ENCODE measurements at regions not wholly inside any gene's neighbourhood (a gene's known extent, or its start where the extent isn't known, plus 50 kb on each side); places are given as distances from the start of the nearest gene placed in this dataset.

DNA sequence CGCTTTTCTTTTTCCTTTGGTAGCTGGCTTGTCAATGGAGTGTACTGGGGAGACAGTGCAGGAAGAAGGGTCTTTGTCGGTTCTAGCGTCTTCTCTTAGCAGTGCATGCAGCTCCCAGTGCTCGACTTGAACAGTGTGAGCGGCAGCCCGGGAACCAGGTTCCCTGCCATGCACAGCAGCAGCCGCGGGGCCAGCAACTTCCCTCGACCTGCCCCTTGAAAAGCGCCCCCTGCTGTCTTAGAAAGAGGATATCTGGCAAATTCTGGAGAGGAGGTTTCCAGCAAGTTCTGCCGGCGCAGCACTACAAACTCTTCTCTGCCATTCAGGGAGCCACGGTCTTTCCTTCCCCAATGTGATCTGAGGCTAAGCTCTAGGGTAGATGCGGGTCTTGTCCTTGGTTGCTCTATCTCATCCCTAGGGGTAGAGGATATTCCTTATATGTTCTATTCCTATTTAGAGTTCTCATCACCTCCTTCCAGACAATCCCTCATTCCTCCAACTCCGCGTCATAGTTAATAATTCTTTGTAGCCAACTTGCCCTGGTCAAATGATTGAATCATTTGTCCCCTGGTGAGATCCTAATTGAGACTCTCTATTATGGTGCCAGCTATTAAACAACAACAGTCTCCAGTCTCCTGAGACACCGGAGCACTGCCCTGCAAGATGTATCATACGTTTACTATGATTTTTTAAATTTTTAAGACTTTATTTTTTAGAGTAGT is 451.3 kb downstream of the PMP22 start:
- DNase-seq (ENCODE audit: low spot score) = no peak

DNA sequence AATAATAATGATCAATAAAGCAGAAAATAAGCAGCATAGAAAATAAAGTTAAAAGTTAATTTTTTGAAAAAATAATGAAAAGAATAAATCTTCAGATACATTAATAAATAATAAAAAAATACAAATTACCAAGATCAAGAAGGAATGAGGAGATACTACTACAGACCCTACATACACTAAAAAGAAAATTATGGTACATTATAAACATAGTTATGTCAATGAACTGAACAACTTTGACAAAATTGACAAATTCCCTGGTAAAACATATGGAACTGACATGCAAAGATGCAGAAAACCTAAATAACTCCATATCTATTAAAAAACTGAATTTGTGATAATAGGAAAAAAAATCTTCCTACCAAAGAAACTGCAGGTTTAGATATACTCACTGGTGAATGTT is 456.7 kb downstream of the PMP22 start:
- DNase-seq (ENCODE audit: low spot score) = no peak

DNA sequence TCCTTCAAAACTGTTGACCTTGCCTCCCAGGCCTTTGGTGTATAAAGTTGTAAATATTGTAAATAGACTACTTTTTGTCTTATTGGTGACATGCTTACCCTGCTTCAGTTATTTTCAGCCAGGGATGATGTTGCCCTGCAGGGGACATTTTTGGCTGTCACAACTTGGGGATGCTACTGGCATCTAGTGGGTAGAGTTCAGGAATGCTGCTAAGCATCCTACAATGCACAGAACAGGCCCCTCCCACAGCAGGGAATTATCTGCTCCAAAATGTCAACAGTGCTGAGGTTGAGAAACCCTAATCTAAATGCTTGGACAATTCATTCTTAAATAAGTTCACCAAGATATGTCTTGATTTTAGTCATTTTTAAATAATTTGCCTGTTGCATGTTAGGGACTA is 459.8 kb downstream of the PMP22 start:
- no peak for DNase-seq (ENCODE audit: low spot score)

DNA sequence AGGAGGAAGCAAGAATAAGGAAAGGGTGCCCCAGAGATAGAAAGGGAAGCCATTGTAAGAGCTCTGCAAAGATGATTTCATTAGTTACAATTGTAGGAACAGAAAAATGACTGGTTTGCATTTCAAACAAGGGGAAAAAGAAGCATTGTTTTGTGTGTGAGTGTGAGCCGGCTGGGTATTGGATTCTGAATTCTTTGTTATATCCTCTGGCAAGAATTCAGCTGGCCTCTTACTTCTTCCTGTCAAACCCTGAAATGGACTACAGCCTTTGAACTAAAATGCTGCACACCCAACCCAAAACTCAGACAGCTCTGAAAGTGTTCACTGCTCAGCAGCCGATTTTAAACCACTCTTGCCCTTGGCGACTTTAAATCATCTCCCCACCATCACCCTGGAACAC is 461.3 kb downstream of the PMP22 start:
- peak; percentile 14 for DNase-seq (ENCODE audit: low spot score)

DNA sequence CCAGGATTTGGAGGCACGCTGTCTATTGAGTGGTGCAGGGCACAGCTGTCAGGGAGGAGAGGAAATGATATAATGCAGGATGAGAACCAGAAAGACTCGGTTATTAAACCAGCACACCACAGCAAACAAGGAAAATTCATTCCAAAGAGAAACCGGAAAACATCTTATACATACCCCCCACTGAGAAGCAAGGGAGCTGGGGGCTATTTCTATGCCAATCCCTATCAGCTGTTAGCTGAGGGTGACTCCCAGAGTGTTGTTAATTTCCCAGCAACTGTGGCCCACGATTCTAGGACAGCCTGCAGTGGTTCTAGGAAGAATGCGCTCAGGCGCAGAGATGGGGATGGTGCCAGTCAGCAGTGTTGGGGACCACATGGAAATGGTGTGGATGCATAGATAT is 467.3 kb downstream of the PMP22 start:
- no peak for DNase-seq (ENCODE audit: low spot score)

DNA sequence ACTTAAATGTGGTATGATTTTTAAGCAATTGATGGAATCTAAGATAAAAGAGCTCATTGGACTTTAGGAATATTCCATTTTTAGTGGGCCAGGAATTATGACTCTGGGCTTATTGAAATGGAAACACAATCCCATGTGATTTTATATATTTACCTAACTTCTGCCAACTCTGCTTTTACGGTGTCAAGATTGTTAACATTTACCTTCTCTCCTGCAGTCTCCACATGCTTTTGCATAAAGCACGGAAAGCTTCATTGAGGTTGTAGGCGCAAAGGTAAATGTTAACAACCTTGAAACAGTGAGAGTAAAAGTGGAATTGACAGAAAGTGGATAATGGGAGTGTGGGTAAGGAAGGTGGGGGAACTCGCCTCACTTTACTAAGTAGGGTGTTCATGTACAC is 468.1 kb downstream of the PMP22 start:
- no peak for DNase-seq (ENCODE audit: low spot score)

GRCh38 chr17:14794961-14795360 is 470.2 kb downstream of the PMP22 start:
- no peak for DNase-seq (ENCODE audit: low spot score)

DNA sequence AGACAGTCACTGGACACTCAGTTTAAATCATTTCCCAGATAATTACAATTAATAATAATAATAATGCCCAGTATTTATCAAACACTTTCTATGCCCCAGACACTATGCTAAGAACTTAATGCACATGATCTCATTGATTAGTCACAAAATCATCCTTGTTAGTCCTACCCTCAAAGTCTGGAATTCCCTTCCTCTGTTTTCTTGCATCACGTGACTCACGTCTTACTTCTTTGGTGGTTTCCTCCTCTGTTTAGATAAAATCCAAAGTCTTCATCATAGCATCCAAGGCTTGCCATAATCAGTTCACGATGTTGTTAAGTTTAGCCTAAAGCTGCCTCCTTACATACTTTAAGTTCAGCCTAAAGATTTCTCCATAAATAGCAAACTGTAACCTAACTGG is 471.9 kb downstream of the PMP22 start:
- DNase-seq (ENCODE audit: low spot score) = peak; percentile 28

DNA sequence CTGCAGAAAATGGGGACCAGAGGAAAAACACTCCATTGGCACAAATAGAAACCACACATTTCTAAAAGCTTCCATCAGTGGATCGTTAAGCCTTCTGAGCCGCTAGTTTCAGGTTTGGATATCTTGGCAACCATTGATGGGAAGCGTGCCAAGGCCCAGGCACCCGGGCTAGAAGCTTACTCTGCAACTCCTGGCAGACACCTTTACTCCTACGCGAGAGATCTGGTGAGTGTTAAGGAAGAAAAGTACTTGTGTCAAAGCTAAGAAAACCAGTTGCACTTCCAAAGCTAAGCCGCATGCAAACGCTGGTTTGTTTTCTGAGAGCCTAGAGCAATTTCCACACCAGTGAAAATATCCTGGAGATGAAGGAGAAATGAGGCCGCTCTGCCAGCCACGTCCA is 472.4 kb downstream of the PMP22 start:
- DNase-seq (ENCODE audit: low spot score) = no peak

DNA sequence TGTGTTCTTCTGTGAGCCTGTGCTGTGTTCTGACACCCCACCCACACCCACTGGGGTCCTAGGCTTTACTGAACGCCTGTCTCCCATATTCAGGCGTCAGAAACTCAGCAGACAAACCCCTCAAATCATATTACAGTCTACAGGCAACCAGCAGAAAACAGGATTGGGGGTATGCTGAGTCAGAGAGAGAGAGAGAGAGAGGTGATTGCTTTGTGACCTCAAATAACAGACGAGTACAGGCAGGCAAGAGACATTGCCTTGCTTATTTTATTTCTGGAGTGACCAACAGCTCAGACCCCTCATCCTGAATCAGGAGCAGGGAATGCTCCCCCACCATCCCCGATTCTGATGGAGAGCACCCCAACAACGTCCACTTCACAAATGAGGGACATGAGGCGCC is 473.9 kb downstream of the PMP22 start:
- DNase-seq (ENCODE audit: low spot score) = no peak

- no peak for DNase-seq (ENCODE audit: low spot score)
Observed at GRCh38 chr17:14790521-14790920, 474.6 kb downstream of the PMP22 start.

- DNase-seq (ENCODE audit: low spot score) = no peak
Observed at GRCh38 chr17:14784997-14785696, 480.0 kb downstream of the PMP22 start.

- no peak for DNase-seq (ENCODE audit: low spot score)
Observed at GRCh38 chr17:14781123-14781522, 480.2 kb downstream of the HS3ST3B1 start.

- no peak for DNase-seq (ENCODE audit: low spot score)
Observed at GRCh38 chr17:14780097-14780651, 479.3 kb downstream of the HS3ST3B1 start.

DNA sequence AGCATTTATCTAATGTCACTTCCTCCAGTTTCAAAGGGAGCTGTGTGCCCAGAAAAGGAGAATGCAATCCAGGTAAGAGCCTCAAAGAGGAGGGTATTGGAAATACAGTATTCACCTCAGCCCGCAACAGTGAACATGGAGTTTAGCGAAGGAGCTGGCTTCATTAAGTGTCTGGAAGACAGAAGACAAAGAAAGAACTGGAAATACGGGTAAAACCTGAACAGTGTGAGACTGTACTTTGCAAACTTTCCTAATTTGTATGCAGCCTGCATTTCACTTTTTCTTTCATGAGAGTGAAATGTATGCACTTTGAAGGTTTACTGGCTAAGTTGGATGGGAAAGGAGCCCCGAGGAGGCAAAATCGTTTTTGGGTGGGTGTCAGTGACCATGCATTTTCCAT is 478.4 kb downstream of the HS3ST3B1 start:
- DNase-seq (ENCODE audit: low spot score) = no peak

- DNase-seq (ENCODE audit: low spot score) = no peak
Observed at GRCh38 chr17:14777291-14777690, 476.4 kb downstream of the HS3ST3B1 start.

GRCh38 chr17:14776791-14777190 is 475.9 kb downstream of the HS3ST3B1 start:
- DNase-seq (ENCODE audit: low spot score) = no peak

- DNase-seq (ENCODE audit: low spot score) = no peak
Observed at GRCh38 chr17:14775731-14776492, 475.0 kb downstream of the HS3ST3B1 start.

DNA sequence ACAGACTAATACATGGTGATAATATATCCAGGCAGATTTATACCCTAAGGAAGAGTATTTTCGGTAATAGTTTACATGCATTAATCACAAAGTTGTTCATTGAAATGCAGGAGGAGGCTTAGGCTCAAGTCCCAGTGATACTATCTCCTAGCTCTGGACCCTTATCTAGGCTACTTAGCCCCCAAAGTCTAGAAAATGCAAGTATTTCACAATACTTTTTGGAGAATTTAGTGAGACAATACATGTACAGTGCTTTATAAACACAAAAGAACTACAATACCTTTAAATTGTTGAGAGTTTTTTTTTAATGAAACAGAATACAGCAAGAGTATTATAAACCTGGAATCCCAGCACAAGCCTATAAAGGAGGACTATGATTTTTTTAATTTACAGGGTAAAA is 473.9 kb downstream of the HS3ST3B1 start:
- no peak for DNase-seq (ENCODE audit: low spot score)

DNA sequence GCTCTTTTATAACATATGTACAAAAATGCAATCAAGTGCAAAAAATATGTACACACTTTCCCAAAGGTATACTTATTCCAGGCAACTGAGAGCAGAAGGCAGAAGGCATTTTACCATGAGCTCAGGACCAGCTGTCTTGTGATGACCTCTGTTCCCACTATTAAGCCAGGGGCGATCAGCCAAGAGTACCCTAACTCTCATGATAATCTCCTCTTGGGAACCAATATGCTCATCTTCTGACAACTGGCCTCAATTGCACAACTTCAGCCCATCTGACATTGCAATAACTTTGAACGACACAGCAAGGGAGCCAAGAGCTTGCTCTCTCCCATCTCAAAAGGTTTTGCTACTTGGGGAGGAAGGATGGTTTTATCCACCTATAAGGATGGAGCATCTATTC is 471.9 kb downstream of the HS3ST3B1 start:
- no peak for DNase-seq (ENCODE audit: low spot score)

DNA sequence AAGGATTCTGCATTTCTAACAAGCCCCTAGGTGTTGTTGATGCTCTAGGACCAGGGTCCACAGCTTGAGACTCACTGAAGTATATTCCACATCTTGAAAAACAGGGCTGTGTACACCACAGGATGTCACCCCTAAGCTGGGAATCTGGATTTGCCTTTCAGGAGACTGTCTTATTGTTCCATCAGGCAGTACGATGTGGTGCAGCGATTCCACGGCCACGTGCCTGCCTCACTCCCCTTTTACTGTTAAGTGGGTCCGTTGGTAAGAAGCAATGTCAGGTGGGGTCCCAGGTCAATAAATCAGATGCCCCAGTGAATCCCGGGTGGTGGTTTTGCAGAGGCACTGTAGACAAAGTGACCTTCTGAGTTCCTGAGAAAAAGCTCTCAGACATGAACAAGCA is 470.7 kb downstream of the HS3ST3B1 start:
- no peak for DNase-seq (ENCODE audit: low spot score)

GRCh38 chr17:14768923-14769322 is 468.0 kb downstream of the HS3ST3B1 start:
- DNase-seq (ENCODE audit: low spot score) = no peak

Data from AG08395 (cell line).